NCI-H460 (cell line): ENCODE measurements at regions not wholly inside any gene's neighbourhood (a gene's known extent, or its start where the extent isn't known, plus 50 kb on each side); places are given as distances from the start of the nearest gene placed in this dataset.

Experiments
- DNase-seq: peaks from one replicate; pipeline ENCODE4 v3.0.0-alpha.2; 2016; ENCODE audit warnings: low read depth; ENCODE audit errors: extremely low read depth

DNA sequence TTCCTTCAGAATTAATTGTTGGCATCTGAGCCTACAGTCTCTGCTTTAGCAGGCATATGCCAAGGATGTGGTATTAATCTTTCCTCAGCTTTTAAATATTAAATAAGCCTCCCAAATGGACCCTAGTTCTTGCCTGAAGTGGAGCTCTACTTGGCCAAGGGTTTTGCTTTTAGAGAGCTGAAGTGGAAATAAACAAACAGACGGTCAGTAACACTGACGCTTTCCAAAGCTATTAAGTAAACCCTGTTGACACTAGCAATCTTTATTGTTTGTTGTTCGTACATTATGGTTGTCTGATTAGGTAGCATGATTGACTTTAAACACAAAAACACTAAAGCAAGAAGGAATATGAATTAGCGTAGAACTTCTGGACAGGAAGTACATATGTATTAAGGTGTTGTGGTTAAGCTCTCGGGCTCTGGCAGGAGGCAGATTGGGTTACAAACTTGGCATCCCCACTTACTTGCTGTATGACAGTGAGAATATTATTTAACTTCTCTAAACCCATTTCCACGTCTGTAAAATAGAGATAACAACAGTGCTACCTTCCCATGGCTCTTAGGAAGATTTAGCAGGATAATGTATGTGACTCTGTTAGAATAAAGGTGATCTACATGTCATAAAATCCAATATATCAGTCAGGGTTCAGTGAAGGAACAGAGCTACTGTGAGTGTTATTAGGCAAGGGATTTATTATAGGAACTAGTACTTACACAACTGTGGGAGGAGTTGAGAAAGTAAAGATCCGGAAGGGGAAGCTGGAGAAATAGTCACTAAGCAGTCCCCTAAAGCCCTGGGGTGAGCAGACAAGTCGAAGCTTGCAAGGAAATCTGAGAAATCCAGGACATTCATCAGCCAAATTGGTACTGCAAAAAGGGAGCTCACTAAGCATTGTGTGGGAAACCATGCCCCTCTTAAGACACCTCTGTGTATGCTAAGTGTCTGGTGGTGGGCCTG, 92.2 kb upstream of the ATF7IP start:
- no peak for DNase-seq

- DNase-seq: no peak
These were observed 91.6 kb upstream of the ATF7IP start for GRCh38 chr12:14273913-14274311.

DNA sequence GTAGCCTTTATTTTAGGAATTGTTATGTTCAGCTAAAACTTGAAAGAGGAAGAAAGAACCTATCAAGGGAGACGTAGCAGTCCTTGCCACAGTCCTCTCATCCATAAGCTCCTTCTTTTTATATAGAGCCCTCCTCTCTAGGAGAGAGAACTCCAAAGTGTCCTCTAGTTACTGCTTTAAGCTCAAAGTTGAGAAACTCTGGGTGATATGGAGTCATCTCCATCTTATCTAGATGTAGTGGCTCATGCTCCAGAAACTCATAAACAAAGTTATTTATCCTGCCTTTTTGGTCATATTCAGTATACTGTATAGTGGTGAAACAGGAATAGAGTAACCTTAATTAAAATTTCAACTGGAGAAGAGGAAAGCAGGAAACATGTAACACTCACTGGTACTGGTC, 90.4 kb upstream of the ATF7IP start:
- no peak for DNase-seq

GRCh38 chr12:14275886-14276285, 89.6 kb upstream of the ATF7IP start:
- no peak for DNase-seq

GRCh38 chr12:14278294-14278953, 87.1 kb upstream of the ATF7IP start:
- DNase-seq: no peak

GRCh38 chr12:14279845-14280244, 85.6 kb upstream of the ATF7IP start:
- DNase-seq: no peak

DNA sequence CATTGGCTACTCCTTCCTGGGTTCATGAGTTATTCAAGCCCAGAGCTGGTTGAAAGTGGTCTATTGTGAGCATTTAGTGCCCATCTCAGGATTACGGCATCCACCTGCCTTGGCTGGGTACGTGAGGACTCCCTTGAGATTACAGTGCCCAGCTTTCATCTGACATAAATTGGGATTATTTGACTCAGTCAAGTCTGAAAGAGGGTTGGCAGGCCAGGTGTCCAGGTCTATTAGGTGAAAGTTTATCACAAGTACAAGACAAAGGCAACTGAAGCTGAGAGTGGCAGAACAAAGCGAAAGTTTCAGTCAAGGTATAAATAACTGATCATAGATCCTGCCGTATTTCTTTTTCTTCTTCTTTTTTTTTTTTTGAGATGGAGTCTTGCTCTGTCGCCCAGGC, 84.6 kb upstream of the ATF7IP start:
- DNase-seq: no peak

GRCh38 chr12:14281539-14281938, 83.9 kb upstream of the ATF7IP start:
- DNase-seq: no peak

- no peak for DNase-seq
These were observed 81.9 kb upstream of the ATF7IP start for GRCh38 chr12:14283489-14284144.

DNA sequence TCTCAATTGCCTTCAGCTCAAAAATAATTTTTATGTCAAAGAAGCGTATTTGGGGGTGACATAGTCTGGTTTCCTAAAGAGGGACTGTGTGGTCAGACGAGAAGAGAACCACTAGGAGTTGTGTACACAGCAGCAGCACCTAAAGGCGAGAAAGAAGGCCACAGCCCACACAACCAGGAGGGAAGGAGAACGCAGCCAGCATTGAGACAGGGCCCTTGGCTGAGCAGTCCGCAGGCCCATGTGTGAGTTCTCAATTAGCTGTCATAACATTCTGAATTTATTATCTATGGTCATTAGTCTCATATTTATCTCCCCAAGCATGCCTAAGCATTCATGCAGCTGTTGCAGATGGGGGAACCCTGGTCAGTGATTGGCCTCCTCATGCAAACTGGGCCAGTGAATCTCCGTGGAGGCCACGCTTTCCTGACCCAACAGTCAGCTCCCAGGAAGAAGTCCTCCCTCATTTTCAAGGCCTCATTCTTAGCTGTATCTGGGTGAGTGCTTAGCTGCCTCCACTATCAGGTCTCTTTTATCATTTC, 81.2 kb upstream of the ATF7IP start:
- DNase-seq: no peak

DNA sequence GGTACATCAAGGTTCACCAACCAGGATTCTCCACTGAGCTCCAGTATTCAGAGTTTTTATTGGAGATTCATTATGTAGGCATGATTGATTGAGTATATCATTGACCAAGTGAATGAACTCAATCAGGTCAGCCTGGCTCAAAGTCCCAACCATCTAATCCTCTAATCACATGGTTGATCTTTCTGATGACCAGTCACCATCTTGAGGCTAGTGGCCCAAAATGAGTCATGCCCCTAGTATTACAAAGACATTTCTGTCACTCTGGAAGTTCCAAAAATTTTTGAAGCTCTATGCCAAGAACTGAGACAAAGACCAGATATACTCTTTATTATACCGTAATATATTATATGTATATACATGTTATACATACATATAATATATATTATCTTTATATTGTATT, 75.9 kb upstream of the ATF7IP start:
- DNase-seq: no peak

DNA sequence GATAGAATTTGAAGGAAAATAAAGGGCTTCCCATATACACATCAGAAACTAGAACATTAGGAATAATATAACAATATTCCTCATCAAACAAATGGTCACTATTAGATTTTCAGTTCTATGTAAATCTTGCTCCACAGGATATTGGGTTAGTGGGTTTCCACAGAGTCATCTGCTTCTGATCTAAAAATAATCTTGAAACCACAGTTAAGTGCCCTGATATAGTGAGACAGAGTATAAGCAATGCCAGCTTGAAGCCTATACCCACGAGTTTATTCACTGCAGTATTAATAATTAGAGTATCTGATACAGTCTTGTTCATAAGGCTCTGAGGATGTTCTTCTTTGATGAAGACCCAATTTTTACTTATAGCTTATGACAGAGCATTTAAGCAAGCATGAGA, 74.5 kb upstream of the ATF7IP start:
- DNase-seq: no peak

DNA sequence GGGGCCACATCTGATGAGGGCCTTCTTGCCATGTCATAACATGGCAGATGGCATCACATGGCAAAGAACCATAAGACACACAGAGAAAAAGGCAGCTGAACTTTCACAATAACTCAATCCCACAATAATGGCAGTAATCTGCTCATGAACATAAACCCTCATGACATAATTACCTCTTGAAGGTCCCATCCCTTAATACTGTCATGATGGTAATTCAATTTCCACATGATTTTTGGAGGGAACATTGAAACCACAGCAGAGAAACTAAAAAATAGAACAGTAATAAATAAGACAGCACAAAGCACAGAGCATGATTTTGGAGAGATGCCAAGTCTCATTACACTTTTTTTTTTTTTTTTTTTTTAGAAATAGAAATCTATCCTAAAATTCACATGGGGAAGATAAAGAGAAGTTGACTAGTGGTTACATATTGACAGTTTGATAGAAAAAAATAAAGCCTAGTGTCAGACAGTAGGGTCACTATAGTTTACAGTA, 61.8 kb upstream of the ATF7IP start:
- DNase-seq: no peak

DNA sequence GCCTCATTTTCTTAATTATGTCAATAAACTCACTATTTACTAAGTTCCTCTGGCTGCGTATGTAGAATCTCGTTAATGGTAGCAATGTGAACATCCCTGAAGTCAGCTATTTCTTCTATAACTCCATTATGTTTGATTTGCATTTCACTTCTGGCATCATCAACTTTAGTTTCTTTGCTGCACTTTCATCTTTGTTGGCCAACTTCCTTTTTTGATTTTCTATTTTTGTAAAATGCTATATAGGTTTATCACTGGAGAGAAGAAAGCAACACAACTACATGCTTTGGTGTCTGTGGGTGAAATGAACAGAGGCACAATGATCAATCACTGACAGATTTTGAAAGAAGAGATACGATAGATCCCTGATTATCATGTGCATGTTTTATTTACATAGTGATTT, 58.5 kb upstream of the ATF7IP start:
- DNase-seq: no peak

DNA sequence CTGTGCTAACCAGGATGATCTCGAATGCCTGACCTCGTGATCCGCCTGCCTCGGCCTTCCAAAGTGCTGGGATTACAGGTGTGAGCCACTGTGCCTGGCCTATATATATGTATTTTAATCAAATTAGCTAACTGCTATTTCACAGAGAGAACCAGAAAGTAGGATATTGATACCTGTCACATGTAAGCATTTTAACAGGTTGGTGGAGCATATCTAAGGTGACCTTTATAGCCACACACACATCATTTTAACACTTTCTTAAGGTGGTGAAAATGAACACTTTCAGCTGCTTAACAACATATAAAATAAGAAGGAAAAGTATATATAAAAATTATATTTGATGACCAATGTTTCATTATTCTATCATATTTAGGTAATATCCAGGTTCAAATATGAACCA, 57.0 kb upstream of the ATF7IP start:
- DNase-seq: no peak

- DNase-seq: no peak
These were observed 54.6 kb upstream of the ATF7IP start for GRCh38 chr12:14310866-14311265.

DNA sequence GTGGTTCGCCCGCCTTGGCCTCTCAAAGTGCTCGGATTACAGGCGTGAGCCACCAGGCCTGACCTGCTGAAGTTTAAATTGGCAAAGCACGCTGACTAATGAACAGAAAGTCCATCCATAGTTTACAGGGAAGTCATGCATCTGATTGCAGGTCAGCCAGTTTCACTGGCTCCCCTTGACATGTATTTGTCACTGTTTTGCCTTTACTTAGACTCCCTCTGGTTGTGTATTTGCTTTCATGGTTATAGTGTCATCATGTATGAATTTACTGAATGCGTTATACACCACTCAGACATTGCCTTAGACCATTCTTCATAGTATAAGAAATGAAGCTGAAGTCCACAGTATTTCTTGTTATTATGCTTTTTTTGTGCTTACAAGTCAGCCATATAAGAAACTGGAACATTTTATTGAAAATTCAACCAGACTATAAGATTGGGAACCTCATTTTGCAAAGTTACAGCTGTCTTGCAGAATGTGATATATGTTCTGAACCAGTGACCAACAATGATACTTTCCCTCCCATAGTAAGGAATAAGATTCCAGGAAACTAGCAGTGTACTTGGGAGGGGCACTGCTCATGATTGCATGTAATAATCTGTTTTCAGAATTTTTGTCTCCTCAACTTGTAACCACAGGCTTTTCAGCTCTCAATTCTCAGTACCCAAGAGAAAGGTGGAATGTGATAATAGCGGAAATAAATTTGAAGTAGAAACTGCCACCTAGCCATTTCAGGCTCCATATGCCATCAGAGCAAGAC, 51.9 kb upstream of the ATF7IP start:
- no peak for DNase-seq

DNA sequence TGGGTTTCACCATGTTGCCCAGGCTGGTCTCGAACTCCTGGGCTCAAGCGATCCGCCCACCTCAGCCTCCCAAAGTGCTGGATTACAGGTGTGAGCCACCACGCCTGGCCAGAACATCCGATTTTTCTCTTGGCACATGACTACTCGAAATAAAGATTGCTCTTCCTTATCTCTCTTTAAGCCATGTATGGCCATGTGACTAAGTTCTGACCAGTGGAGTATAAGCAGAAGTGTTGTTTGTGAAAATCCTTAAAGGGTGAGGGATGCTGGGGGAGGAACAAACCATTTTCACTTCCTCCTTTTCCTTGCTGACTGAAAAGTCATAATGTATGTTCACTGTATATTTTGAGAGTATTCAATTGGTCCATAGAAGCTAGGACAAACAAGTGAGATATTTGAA, 50.7 kb upstream of the ATF7IP start:
- no peak for DNase-seq

GRCh38 chr12:14315501-14315900, 50.0 kb upstream of the ATF7IP start:
- DNase-seq: no peak
